ENCODE measurements at regions not wholly inside any gene's neighbourhood (a gene's known extent, or its start where the extent isn't known, plus 50 kb on each side); places are given as distances from the start of the nearest gene placed in this dataset.

- TF ChIP-seq ETS1 (IDR thresholded peaks at IDR 0.05) (no peak), EZH2 (IDR thresholded peaks at IDR 0.05; ENCODE audit: low read depth, unreplicated experiment) (no peak), STAT1 (IDR thresholded peaks at IDR 0.05; ENCODE audit: unreplicated experiment) (no peak), NANOG (IDR thresholded peaks at IDR 0.05; ENCODE audit: borderline replicate concordance) (no peak)
These were observed 56.2 kb upstream of the CAPRIN2 start (continued) for GRCh38 chr12:30810918-30811317.

GRCh38 chr12:30807695-30808034 is 52.9 kb upstream of the CAPRIN2 start:
- peaks cover 6% of the 10 kb centered on the region; the same call in 2 of the 3 replicates for H3K4me1 Mint-ChIP-seq
- Histone ChIP-seq H3K79me2 (replicated peaks; ENCODE audit: insufficient read depth) (no peaks in the 10 kb centered on the region), H3F3A (replicated peaks; ENCODE audit: low read depth) (no peaks in the 10 kb centered on the region), H3K9me2 (ENCODE audit: insufficient read depth) (no peaks in the 10 kb centered on the region), H3K4me1 (ENCODE audit: insufficient read depth) (peaks cover 5% of the 10 kb centered on the region; the same call in 1 of the 2 replicates), H3K27me3 (ENCODE audit: insufficient read depth) (no peaks in the 10 kb centered on the region), H2AFZ (no peak overlapping the region), H3K4me3 (no peak overlapping the region), H4K20me1 (replicated peaks; ENCODE audit: insufficient read depth) (no peaks in the 10 kb centered on the region), H3K27ac (ENCODE audit: low read depth) (no peak overlapping the region), H3K4me2 (no peak overlapping the region), H3K36me3 (ENCODE audit: insufficient read depth) (0 out of 2 replicates have a peak, but pooled peaks cover 6% of the 10 kb centered on the region)
- ATAC-seq (no peak), DNase-seq (ENCODE audit: low spot score) (no peak)
- H3K4me3 Mint-ChIP-seq, result no peak overlapping the region
- peaks cover 23% of the 10 kb centered on the region for H3K9me3 Mint-ChIP-seq
- no peak overlapping the region for H3K27ac Mint-ChIP-seq
- TF ChIP-seq ETS1 (IDR thresholded peaks at IDR 0.05) (no peak), STAT1 (IDR thresholded peaks at IDR 0.05; ENCODE audit: unreplicated experiment) (no peak), REST (IDR thresholded peaks at IDR 0.05; ENCODE audit: unreplicated experiment) (no peak), JUNB (IDR thresholded peaks at IDR 0.05; ENCODE audit: unreplicated experiment) (no peak), ZNF114 (CRISPR knock-in tag; IDR thresholded peaks at IDR 0.05) (no peak), POLR2AphosphoS5 (IDR thresholded peaks at IDR 0.05; ENCODE audit: low read depth) (no peak)
- H3K36me3 Mint-ChIP-seq (ENCODE audit: low read depth), result peaks cover 28% of the 10 kb centered on the region
- peaks cover 2% of the 10 kb centered on the region for H3K27me3 Mint-ChIP-seq (ENCODE audit: insufficient read depth, low read depth, poor library complexity)
